GM21390 (cell line): ENCODE measurements at regions not wholly inside any gene's neighbourhood (a gene's known extent, or its start where the extent isn't known, plus 50 kb on each side); places are given as distances from the start of the nearest gene placed in this dataset.
A peak's percentile ranks its signal among the peaks of the same experiment; 100 is the strongest.

Experiments
- ATAC-seq: cut with Tn5 transposase; IDR thresholded peaks from one replicate; pipeline ENCODE4 v1.9.1; 2021; ENCODE audit not compliant: unreplicated experiment

DNA sequence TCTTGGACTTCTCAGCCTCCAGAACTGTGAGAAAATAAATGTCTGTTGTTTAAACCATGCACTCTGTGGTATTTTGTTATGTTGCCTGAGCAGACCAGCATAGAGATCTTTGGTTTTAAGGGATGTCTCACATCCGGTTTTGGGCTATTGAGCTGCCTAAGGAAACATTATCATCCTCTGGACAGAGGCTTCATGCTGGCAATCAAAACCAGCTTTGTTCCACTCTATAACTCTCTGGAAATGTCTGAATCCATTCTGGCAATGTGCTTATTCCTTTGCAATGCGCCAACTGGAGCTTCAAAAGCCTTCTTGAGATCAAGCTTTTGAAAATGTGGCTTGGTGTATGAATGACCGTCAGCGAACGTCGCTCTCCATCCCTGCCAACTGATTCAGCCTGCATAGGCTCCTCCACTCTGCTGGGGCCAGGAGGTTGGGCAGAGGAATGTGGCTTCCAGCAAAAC lies 183.6 kb upstream of the MGAT5 start:
- ATAC-seq, result no peak

DNA sequence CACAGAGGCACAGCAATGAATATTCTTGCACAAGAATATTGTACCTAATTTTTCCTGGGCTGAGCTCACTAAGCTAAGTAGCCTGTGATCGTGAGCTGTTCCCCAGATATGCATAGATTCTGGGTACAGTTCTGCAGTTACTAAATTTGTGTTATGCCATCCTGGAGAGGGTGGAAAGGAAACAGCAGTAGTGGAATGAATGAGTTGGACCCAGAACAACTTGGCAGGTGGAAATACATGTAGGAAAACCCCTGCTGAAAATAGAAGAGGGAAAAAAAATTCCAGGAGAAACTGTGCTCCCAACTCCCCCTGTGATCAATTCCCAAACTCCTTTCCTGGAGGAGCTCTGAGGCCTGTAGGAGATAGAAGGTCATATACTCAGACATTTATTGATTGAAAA lies 181.5 kb upstream of the MGAT5 start:
- no peak for ATAC-seq

DNA sequence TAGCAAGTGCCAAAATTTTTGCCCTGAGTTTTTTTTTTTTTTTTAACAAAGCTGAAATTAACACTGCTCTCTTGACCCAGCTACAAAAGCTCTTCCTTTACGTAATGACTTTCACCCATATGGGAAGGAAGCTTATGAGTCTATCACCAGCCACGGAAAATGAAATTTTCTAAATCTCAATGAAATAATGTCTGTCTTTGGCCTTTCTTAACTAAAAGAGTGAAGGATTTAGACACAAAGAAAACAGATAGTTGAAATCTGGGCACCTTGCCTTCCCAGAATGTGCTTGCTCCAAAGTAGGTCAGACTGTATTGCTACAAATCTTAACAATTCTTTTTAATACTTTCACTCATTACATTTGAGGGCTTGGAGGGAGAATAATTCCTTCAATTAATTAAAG lies 180.8 kb upstream of the MGAT5 start:
- ATAC-seq, result no peak

DNA sequence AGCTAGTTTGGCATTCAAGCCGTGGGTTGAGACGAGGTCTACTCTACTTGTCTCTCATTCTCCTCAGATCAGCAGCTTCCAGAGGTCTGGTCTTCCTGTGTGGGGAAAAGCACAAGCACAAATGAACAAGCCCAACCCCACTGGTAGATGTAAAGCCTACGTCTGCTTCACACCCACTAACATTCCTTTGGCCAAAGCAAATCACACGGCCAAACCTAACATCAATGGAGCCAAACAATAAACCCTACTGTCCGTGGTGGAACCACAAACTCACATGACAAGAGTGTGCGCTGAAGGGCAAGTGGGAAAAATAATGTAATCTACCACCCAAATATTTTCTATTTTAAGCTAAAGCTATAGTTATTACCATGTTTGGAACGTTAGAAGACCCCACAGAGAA lies 179.3 kb upstream of the MGAT5 start:
- no peak for ATAC-seq

DNA sequence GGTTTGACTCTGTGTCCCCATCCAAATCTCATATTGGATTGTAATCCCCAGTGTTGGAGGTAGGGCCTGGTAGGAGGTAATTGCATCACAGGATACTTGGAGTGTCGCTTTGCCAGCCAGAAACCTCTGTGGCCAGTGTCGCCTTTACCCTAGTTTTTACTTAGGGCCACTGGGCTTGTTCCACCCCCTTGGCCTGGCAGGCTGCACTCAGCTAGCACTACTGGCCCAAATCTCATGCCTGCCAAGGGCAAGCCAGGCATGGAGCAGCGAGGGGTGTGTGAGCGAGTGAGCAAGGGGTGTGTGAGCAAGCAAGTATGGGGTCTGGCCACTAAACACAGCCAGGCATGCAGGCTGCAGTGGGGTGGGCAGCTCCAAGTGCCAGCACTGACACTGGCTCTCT lies 178.7 kb upstream of the MGAT5 start:
- ATAC-seq, result no peak

DNA sequence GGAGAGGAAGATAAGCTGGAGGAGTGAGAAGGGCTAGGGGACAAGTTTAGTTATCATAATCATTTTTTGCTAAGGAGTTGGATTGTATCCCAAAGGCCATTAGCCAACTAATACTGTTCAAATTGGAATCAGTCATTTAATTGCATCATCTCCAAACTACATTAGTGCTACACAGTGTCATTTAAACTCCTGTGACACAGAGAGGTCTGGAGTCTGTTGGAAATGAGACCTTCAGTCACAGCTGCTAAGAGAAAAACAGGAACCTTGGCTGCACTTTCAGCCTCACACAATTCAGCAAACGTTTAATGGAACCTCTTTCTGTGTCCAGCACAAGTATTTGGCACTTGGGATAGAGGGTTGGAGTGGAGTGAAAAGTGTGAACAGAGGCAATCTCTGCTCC lies 175.5 kb upstream of the MGAT5 start:
- ATAC-seq, result no peak

DNA sequence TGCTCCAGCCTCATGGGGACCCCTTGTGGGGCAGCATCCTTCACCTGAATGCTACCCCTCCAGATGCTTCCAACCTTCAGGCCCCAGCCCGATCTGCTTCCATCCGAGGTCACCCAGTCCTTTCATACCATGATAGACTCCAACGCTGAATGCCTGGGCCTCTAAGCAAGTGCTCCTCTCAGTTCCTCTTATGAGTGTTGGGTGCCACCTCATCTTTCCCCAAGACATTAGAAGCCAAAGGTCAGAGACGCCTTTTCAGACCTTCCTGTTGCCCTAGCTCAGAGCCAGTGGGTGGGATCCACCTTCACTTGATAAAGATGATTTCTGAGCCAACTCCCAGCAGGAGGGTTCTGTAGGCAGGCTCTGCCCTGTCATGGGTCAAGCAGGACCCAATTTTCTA lies 174.5 kb upstream of the MGAT5 start:
- ATAC-seq, result peak; percentile 91

DNA sequence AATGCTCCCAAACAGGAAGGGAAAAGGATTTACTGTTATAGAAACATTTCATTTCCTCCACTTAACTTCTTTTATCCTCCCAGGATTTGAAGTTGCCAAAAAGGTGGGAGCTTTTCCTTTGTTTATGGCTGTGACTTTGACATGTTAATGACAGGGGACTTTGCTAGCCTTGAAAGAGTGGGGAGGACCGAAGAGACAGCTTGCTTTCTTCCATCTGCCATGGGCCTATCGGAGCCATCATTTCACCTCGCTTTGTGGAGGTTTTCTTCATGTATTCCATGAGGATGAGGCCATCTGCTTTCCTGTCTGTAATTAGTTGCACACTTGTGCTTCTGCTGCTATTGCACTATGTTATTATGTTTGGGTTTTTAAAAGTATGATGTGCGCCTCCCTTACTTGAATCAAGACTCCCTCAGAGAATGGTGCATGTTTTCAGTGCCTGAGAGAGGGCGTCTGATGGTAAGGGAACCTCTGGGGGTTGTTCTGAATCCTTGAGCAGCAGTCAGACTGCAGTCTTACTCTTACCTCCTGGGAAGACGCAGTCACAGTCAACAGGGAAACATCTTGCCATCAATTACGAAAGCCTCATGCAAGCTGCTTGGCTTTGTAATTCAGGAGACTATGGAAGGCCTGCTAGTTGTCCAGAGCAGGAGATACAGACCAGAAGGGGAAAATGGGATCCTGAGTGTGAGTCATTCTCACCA lies 173.3 kb upstream of the MGAT5 start:
- ATAC-seq, result no peak

DNA sequence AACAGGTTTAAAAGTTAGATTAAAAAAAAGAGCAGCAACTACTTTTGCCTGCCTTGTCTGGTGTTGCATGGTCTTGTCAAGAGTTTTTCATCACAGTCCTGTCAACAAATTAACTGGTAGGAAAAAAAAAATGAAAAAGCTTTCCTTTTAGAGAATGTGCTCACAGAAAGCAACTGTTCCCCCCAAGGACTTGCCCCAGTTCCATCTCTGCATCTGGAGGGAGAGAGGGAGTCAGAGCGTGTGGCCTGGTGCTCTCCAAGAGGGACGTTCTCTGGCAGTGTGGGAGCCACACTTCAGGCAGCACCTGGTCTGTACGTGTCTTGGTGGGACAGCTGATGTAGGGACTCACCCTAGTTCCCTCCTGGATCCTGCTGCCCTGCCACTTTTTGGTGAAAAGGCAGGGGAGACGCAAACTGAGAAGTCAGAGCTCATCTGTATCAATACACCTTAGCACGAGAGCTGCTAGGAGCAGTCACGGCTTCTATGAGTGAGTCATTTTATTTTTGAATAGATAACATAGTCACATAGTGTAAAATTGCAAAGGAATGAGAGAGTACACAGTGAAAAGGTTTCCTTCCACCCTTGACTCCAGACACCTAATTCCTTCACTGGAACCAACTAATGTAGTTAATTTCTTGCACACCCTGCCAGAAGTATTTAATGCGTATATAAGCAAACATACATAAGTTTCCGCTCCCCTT lies 172.5 kb upstream of the MGAT5 start:
- ATAC-seq, result no peak

DNA sequence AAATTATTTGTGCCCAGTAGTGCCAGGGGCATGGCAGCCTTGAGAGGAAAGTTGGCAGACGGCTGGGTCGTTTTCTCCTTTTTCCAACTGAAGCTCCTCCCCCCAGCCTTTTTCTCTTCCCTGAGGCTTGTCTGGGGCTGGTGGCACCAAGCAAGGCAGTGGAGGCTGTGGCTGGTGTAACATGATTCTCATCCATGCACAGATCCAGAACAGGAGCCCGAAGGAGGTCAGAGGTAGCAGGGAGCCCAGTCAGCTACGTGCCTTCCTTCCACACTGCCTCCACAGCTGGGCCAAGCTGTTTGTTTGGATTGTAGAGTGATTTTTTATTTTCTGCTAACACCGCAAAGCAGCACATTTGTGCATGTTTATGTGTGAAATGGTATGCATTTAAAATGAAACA lies 170.3 kb upstream of the MGAT5 start:
- no peak for ATAC-seq

DNA sequence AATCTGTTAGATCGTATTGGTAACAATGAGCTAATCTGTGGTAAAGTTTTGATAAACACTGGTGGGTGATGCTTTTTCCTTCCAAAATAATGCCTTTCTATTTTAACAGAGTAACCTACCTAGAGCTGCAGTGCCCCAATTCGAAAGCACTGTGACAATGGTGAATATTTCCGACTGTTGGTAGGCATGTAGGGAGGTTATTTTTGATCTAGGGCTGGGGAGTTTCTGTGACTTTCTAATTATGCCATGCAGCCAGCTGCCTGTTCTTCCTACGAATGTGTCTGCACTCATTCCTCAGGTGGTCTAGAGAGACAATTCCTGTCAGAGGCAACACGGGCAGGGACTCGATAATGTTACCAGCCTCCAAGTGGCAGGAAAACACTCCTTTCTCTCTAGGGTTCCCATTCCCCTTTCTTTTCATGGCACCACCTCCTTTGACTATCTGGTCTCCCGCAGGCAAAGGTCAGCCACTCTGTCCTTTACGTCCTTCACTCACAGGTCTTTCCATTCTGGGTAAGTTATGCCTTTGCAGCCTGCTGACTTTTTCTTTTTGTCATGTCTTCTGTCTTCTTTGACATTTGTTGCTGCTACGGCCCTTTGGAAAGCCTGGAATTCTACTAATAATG lies 167.2 kb upstream of the MGAT5 start:
- no peak for ATAC-seq

DNA sequence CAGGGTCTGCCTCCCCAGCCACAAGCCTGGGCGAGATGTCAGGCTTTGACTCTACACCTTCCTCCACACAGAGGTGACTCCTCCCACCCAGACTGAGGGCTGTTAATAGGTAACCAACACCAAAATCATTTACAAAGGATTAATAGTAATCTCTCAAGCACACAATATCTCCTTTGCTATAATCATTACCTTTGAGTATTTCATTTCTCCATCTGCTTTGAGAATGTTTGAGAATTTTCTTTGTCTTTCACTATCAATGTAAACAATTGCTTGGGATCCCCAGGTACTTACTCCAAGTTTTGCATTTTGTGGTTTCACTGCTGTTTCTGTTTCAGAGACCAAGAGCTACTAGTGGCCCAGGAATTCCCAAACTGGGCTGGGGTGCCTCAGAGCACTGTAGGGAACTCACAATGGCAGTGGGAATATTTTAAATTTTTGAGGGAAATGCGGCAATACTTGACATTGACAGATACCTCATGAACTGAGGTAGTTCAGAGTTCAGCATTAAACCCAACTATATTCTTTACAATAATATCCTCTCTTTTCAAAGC lies 166.4 kb upstream of the MGAT5 start:
- ATAC-seq, result peak; percentile 83

DNA sequence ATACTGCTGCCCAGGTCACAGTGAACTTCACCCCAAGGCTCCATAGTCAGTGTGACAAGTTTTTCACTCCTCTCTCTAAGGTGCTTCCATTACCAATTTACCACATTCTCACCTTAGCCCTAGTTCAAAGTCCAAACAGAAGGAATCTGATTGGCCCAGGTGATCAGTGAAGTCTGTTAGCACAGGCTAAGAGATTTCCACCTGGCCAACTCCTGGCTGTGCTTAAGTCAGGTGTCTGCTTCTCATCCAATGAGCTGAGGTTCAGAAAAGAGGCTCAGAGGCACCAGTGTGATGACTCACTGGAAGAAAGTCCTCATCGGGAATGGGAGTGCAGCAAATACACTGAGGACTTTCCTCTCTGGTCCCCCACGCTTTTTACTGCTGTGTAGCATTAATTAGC lies 164.4 kb upstream of the MGAT5 start:
- no peak for ATAC-seq

DNA sequence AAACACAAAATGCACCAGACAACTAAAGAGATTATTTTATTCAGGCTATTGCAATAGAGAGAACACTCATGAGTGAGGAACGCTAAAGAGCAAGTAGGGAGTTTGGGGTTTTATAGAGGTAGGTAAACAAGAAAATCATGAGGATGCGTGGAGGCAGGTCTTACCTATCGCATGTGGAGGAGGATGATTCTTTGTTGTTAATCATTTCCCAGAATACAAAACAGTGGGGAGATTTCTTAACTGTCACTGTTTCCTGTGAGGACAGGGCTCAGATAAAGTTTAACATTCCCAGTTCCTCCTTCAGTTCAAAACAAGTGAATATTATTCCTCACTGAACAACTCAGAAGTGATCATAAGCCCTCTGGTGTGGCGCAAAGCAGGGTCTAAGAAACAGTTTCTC lies 156.1 kb upstream of the MGAT5 start:
- no peak for ATAC-seq

DNA sequence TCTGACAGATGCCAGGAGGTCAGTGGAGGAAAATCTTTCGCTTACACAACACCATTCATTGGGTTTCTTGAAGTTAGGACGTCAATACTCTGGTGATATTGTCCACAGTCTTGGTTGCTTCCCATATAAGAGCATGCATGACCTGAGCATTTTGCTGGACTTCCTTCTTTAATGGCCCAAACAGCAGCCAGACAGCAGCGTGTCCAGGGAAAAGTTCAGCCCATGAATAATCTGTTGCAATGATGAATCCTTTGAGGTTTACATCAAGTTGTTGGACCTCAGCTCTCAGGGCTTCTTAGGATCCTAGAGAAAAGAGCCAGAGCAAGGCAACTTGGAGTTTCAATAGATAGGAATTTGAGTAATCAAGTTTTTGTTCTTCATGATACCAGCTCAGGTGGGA lies 155.6 kb upstream of the MGAT5 start:
- no peak for ATAC-seq

DNA sequence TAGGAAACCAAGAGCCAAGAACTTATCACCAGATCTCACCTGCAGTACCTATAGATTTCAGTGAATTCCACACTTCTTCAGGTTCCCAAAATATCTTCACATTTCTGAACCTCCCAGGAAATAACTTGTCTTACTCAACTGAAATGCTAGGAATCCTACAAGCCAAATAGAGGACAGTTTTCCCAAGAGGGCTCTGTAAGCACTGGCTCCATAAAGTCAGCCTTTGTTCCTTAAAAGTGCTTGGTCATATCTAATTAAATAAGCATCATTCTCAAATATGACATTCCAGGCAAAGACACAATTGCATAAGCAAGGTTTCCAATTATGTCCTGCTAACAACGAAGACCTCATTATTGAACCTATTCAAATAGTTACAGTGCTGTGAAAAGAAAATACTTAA lies 154.6 kb upstream of the MGAT5 start:
- no peak for ATAC-seq

DNA sequence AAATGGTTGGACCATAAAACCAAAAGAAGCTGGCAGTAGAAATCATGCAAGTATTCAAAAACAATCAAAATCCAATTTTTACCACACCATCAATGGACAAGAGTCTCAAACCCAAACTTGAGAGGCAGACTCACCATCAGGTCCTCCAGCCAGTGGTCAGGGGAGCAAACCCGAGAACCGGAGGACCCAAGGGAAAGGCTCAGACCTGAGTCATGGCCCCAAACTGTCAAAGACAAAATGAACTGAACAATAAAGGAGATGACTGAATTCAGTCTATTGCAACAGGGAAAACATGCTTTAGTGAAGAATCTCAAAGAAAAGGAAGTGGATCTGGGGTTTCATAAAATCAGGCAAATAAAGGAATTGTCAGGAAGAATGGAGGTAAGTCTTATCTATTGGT lies 150.7 kb upstream of the MGAT5 start:
- no peak for ATAC-seq

DNA sequence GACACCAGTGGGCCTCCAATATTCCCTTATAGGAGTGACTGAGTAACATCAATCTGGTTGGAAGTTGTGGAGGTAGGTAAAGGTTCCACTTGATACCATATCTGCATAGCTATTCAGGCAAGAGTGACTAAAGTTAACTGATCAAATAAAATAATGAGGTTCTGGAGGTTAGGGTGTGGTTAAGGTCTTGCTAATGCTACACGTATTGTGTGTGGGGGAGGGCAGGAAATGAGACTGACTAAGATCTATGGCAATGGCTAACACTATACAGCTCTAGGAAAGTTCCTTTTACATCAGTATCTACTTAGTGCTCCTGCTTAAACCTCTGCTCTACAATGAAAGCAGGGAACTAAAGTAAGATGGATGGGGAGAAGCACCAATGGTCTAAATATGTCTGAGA lies 149.1 kb upstream of the MGAT5 start:
- no peak for ATAC-seq

DNA sequence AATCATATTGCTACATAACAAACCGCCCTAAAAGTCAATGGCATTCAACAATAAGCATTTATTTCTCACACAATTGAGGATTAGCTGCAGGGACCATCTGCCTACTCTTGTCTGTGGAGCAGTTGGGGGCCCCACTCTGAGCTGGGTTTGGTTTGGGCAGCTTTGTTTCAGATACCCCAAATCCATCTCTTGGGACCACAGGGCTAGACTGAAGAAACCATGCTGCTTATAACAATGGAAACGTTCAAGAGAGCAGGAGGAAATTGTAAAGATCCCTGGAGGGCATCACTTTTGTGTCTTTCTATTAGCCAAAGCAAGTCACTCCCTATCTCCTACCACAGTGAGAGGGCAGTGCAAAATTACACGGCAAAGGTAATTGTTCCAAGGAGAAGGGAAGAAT lies 146.5 kb upstream of the MGAT5 start:
- no peak for ATAC-seq

DNA sequence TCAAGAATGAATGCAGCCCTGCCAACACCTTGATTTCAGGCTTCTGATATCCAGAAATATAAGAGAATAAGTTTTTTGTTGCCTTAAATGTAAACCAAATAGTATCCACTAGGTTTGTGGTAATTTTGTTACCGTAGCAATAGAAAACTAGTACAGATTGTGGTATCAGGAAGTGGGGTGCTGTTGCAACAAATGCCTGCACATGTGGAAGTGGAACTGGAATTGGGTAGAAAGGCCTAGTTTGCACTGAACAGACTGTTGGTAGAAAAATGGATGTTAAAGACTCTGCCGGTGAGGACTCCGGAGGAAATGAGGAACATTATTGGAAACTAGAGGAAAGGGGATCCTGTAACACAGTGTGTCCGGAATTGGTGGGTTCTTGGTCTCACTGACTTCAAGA lies 145.8 kb upstream of the MGAT5 start:
- no peak for ATAC-seq

DNA sequence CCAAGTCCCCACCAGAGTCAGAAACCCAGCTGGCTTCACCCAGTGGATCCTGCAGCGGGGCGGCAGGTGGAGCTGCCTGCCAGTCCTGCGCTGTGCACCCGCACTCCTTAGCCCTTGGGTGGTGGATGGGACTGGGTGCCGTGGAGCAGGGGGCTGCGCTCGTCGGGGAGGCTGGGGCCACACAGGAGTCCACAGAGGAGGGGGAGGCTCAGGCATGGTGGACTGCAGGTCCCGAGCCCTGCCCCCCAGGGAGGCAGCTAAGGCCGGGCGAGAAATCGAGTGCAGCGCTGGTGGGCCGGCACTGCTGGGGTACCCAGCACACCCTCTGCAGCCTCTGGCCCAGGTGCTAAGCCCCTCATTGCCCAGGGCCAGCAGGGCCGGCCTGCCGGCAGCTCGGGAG lies 144.6 kb upstream of the MGAT5 start:
- no peak for ATAC-seq

DNA sequence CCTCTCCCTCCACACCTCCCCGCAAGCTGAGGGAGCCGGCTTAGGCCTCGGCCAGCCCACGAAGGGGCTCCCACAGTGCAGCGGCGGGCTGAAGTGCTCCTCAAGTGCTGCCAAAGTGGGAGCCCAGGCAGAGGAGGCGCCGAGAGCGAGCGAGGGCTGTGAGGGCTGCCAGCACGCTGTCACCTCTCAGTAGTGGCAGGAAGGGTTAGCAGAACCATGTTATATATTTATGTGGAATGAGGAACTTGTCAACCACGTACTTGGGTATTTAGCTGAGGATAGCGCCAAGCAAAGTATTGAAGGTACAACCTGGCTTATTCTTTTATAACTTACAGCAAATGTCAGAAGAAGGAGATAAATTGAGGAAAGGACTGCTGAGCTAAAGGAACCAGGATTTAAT lies 144.1 kb upstream of the MGAT5 start:
- ATAC-seq, result no peak
